Esophagus squamous epithelium (tissue), 4 donors: ENCODE measurements at regions not wholly inside any gene's neighbourhood (a gene's known extent, or its start where the extent isn't known, plus 50 kb on each side); places are given as distances from the start of the nearest gene placed in this dataset.

ENCODE experiments used
- POLR2A ChIP-seq, 4 donors: fragments of 450-650 bp; IDR thresholded peaks; one replicate each; pipeline ENCODE4 v1.6.1; 2017; ENCODE audit warnings: antibody characterized with exemption in 4 of 4, mild to moderate bottlenecking in 4 of 4, moderate library complexity in 3 of 4
- TF ChIP-seq, protein P1 (sequence below), 6 experiments: fragments of 450-650 bp in 4 of 6; fragments of 200-600 bp in 2 of 6; sonication (generic) in 2 of 6; IDR thresholded peaks; one replicate each; pipeline ENCODE4 v1.5.1; 2016 to 2019; ENCODE audit warnings: antibody characterized with exemption in 6 of 6, mild to moderate bottlenecking in 4 of 6, moderate library complexity in 4 of 6

DNA sequence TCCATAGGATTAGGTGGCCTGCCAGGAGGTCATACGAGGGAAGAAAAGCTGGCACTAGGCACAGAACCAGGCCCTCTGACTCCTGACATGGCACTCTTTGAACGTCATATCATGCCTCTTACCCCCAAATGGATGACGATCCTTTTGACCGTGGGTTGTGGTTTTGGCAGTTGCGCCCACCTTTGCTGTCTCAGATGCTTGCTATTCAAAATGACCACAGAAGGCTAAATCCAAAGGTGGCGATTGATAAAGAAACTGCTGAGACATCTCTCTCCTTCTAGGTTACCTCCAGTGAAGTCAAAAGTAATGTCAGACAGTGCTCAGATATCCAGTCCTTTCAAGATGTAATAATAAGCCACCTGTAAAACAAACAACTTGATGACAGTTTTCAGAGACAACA, 385.0 kb downstream of the EFNA5 start:
- TF ChIP-seq, protein P1, sequence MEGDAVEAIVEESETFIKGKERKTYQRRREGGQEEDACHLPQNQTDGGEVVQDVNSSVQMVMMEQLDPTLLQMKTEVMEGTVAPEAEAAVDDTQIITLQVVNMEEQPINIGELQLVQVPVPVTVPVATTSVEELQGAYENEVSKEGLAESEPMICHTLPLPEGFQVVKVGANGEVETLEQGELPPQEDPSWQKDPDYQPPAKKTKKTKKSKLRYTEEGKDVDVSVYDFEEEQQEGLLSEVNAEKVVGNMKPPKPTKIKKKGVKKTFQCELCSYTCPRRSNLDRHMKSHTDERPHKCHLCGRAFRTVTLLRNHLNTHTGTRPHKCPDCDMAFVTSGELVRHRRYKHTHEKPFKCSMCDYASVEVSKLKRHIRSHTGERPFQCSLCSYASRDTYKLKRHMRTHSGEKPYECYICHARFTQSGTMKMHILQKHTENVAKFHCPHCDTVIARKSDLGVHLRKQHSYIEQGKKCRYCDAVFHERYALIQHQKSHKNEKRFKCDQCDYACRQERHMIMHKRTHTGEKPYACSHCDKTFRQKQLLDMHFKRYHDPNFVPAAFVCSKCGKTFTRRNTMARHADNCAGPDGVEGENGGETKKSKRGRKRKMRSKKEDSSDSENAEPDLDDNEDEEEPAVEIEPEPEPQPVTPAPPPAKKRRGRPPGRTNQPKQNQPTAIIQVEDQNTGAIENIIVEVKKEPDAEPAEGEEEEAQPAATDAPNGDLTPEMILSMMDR (IDR thresholded peaks at IDR 0.05): no peak
- no peak for TF ChIP-seq POLR2A (IDR thresholded peaks at IDR 0.05)
